Neutrophil (primary cell): ENCODE measurements at regions not wholly inside any gene's neighbourhood (a gene's known extent, or its start where the extent isn't known, plus 50 kb on each side); places are given as distances from the start of the nearest gene placed in this dataset.

Source experiments
- H3K27ac ChIP-seq: fragments of 200-600 bp; sonication (generic); 2 replicates; pipeline ENCODE4 v1.5.1; 2016; ENCODE audit warnings: mild to moderate bottlenecking, moderate library complexity
- H3K27me3 ChIP-seq: fragments of 200-600 bp; sonication (generic); 2 replicates; pipeline ENCODE4 v1.6.0; 2016; ENCODE audit warnings: mild to moderate bottlenecking
- H3K36me3 ChIP-seq: fragments of 200-600 bp; sonication (generic); 2 replicates; pipeline ENCODE4 v1.5.1; 2017
- H3K4me1 ChIP-seq, 2 experiments: fragments of 200-600 bp in 1 of 2; sonication (generic) in 1 of 2; 1 replicate in 1 of 2; 2 replicates in 1 of 2; pipeline versions ENCODE4 v1.5.1 to v1.6.1; 2013 to 2016; ENCODE audit warnings: low read depth in 1 of 2, low read length in 1 of 2, mild to moderate bottlenecking in 1 of 2, moderate library complexity in 1 of 2; ENCODE audit not compliant: control insufficient read depth in 1 of 2, insufficient read depth in 1 of 2
- H3K4me3 ChIP-seq, 2 experiments: fragments of 200-600 bp in 1 of 2; sonication (generic) in 1 of 2; 1 replicate in 1 of 2; 2 replicates in 1 of 2; pipeline ENCODE4 v1.5.1; 2013 to 2016; ENCODE audit warnings: low read depth in 1 of 2, low read length in 1 of 2, mild to moderate bottlenecking in 1 of 2, moderate library complexity in 1 of 2
- H3K9me3 ChIP-seq: fragments of 200-600 bp; sonication (generic); 2 replicates; pipeline ENCODE4 v1.5.1; 2016
- CTCF ChIP-seq: fragments of 200-600 bp; sonication (generic); IDR thresholded peaks from 2 replicates; pipeline ENCODE4 v1.5.1; 2016; ENCODE audit warnings: antibody characterized with exemption

GRCh38 chr5:81848362-81848880 lies 97.5 kb upstream of the SSBP2 start:
- no peaks in the 10 kb centered on the region for H3K9me3 ChIP-seq
- H3K4me3 ChIP-seq: no peak overlapping the region
- H3K4me1 ChIP-seq: peaks cover 28 to 33% of the 10 kb centered on the region in 2 experiments
- H3K27ac ChIP-seq: no peak overlapping the region
- H3K36me3 ChIP-seq: no peaks in the 10 kb centered on the region
- H3K27me3 ChIP-seq: no peaks in the 10 kb centered on the region
- TF ChIP-seq CTCF: no peak

GRCh38 chr5:81846301-81846700 lies 95.4 kb upstream of the SSBP2 start:
- Histone ChIP-seq H3K4me1 (peaks cover 13 to 20% of the 10 kb centered on the region in 2 experiments), H3K4me3 (no peak overlapping the region), H3K36me3 (no peaks in the 10 kb centered on the region), H3K9me3 (no peaks in the 10 kb centered on the region), H3K27me3 (no peaks in the 10 kb centered on the region), H3K27ac (no peak overlapping the region)
- TF ChIP-seq CTCF: no peak

- no peak overlapping the region for H3K4me3 ChIP-seq
- H3K9me3 ChIP-seq: no peaks in the 10 kb centered on the region
- TF ChIP-seq CTCF: no peak
- no peaks in the 10 kb centered on the region for H3K36me3 ChIP-seq
- H3K4me1 ChIP-seq: peaks cover 0 to 6% of the 10 kb centered on the region in 2 experiments
- H3K27ac ChIP-seq: no peak overlapping the region
- no peaks in the 10 kb centered on the region for H3K27me3 ChIP-seq
Observed at GRCh38 chr5:81843845-81844244, 92.9 kb upstream of the SSBP2 start.

DNA sequence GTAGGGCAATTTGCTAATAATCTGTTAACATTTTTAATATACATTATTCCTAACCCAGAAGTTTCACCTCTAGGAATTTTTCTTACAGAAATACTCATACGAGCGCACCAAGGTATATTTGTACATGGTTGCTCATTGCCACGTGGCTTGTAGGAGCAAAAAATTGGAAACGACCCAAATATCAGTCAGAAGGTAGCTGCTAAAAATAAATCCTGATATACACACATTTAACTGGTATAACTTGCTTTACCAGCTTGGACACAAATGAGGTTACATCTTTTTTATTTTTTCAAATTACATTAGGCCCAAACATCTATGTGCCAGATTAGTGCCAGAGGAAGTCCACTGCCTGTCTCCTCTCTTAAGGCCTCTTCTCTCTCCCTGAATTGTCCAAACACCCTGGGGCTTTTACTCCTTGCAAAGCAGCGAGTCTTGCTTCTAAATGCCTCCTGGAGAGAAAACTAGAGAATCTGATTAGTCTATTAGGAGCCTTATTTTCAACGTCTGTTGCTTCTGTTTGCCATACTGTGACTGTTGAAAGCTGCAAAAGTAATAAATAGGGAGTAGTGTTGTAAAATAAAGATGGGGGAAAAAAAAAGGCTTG lies 92.0 kb upstream of the SSBP2 start:
- Histone ChIP-seq H3K27me3 (no peaks in the 10 kb centered on the region), H3K27ac (no peak overlapping the region), H3K36me3 (no peaks in the 10 kb centered on the region), H3K9me3 (no peaks in the 10 kb centered on the region), H3K4me3 (no peak overlapping the region), H3K4me1 (peaks cover 4 to 11% of the 10 kb centered on the region in 2 experiments)
- TF ChIP-seq CTCF: no peak

DNA sequence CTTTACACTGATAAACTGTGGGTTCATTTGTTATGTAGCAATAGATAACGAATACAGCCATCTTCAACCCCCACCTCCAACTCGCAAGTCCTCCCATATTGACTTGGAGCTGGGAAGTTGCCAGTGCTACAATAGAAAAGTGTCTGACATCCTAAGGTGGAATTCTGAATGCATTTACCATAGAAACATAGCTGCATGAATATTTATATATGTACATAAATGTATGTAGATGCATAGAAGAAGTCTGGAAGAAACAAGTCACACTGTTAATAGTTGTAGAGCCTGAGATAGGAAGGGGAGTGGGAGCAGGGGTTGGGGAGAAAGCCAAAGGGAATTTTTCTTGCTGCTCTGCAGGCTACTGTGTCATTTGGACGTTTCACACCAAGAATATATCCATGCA lies 88.1 kb upstream of the SSBP2 start:
- TF ChIP-seq CTCF: no peak
- H3K27ac ChIP-seq: no peak overlapping the region
- no peak overlapping the region for H3K4me3 ChIP-seq
- H3K36me3 ChIP-seq: no peaks in the 10 kb centered on the region
- H3K9me3 ChIP-seq: no peaks in the 10 kb centered on the region
- H3K27me3 ChIP-seq: no peaks in the 10 kb centered on the region
- H3K4me1 ChIP-seq: peaks cover 13 to 22% of the 10 kb centered on the region in 2 experiments
